Astrocyte of the cerebellum (primary cell): ENCODE measurements at regions not wholly inside any gene's neighbourhood (a gene's known extent, or its start where the extent isn't known, plus 50 kb on each side); places are given as distances from the start of the nearest gene placed in this dataset.

Experiments
- DNase-seq: peaks from one replicate; pipeline ENCODE4 v3.0.0-alpha.2; 2011; ENCODE audit warnings: low read depth
- H3K4me3 ChIP-seq: 2 replicates; pipeline ENCODE4 v1.5.1; 2011; ENCODE audit warnings: mild to moderate bottlenecking, low read depth, low read length, moderate library complexity
- CTCF ChIP-seq: IDR thresholded peaks from 2 replicates; pipeline ENCODE4 v1.5.1; 2012; ENCODE audit warnings: low read length, low read depth, moderate library complexity, mild to moderate bottlenecking; ENCODE audit errors: missing control alignments
- in situ Hi-C: cut with HindIII; loops from 2 replicates; pipeline ENCODE4 v1.10.0; 2017; ENCODE audit warnings: low sequenced_read_pairs

- DNase-seq: no peak
- no peak overlapping the region for H3K4me3 ChIP-seq
- TF ChIP-seq CTCF: no peak
- in situ Hi-C loops: no loop called here
These were observed 50.3 kb upstream of the NFE2L2 start for GRCh38 chr2:177314722-177315264.

- TF ChIP-seq CTCF: no peak
- in situ Hi-C loops: no loop called here
- no peak overlapping the region for H3K4me3 ChIP-seq
These were observed 50.8 kb upstream of the NFE2L2 start for GRCh38 chr2:177315364-177315763.

GRCh38 chr2:177316756-177317155, 52.2 kb upstream of the NFE2L2 start:
- in situ Hi-C loops: no loop called here
- no peak for DNase-seq
- TF ChIP-seq CTCF: no peak
- no peak overlapping the region for H3K4me3 ChIP-seq

More at GRCh38 chr2:177315364-177315763, 50.8 kb upstream of the NFE2L2 start:
- DNase-seq: no peak

GRCh38 chr2:177317443-177317842, 52.9 kb upstream of the NFE2L2 start:
- H3K4me3 ChIP-seq: no peak overlapping the region
- TF ChIP-seq CTCF: no peak
- no peak for DNase-seq
- in situ Hi-C loops: no loop called here

- no peak overlapping the region for H3K4me3 ChIP-seq
- DNase-seq: no peak
- in situ Hi-C loops: no loop called here
- no peak for TF ChIP-seq CTCF
These were observed 53.3 kb upstream of the NFE2L2 start for GRCh38 chr2:177317857-177318256.

- in situ Hi-C loops: no loop called here
- no peak for DNase-seq
- TF ChIP-seq CTCF: no peak
- H3K4me3 ChIP-seq: no peak overlapping the region
These were observed 54.1 kb upstream of the NFE2L2 start for GRCh38 chr2:177318613-177319012.

- no peak for DNase-seq
- in situ Hi-C loops: no loop called here
- no peak for TF ChIP-seq CTCF
- H3K4me3 ChIP-seq: no peak overlapping the region
These were observed 56.1 kb upstream of the NFE2L2 start for GRCh38 chr2:177320596-177320995.
